Tibial artery (tissue), 4 donors: ENCODE measurements at regions not wholly inside any gene's neighbourhood (a gene's known extent, or its start where the extent isn't known, plus 50 kb on each side); places are given as distances from the start of the nearest gene placed in this dataset.
"Not testable (repeated sequence)": the region's sequence is repeated elsewhere in the genome, so short reads cannot be mapped to it uniquely, and the experiment has no call there.

ENCODE experiments used
- DNase-seq, 2 donors: peaks; one replicate each; pipeline ENCODE4 v3.0.0-alpha.2; 2019
- H3K27ac ChIP-seq, 2 donors: fragments of 200-600 bp; sonication (generic) in 1 of 2; 1 replicate in 1 of 2; 2 replicates in 1 of 2; pipeline ENCODE4 v1.5.1; 2018 to 2019; ENCODE audit warnings: mild to moderate bottlenecking in 1 of 2
- H3K27me3 ChIP-seq, 2 donors: fragments of 200-600 bp; sonication (generic) in 1 of 2; one replicate each; pipeline versions ENCODE4 v1.5.1 to v1.6.0; 2016 to 2019
- H3K36me3 ChIP-seq, 3 donors: fragments of 200-600 bp; sonication (generic) in 2 of 3; one replicate each; pipeline ENCODE4 v1.5.1; 2016 to 2019; ENCODE audit warnings: mild to moderate bottlenecking in 2 of 3
- H3K4me1 ChIP-seq, 4 donors: fragments of 200-600 bp; sonication (generic) in 2 of 4; 1 replicate in 3 of 4; 2 replicates in 1 of 4; pipeline ENCODE4 v1.5.1; 2016 to 2019
- H3K4me3 ChIP-seq, 2 donors: fragments of 200-600 bp; sonication (generic) in 1 of 2; 1 replicate in 1 of 2; 2 replicates in 1 of 2; pipeline ENCODE4 v1.5.1; 2018 to 2019; ENCODE audit warnings: mild to moderate bottlenecking in 2 of 2
- H3K9me3 ChIP-seq, 3 donors: fragments of 200-600 bp; sonication (generic) in 1 of 3; one replicate each; pipeline ENCODE4 v1.5.1; 2016 to 2019
- CTCF ChIP-seq, 2 experiments: fragments of 200-600 bp in 1 of 2; fragments of 450-650 bp in 1 of 2; IDR thresholded peaks; one replicate each; pipeline ENCODE4 v1.5.1; 2017 to 2019; ENCODE audit warnings: antibody characterized with exemption in 2 of 2, mild to moderate bottlenecking in 1 of 2, moderate library complexity in 1 of 2
- intact Hi-C: fragments of 100-400 bp; cut with DNase I; formaldehyde crosslinking; loops from one replicate; pipeline ENCODE4 v1.15.0; 2023; ENCODE audit warnings: low total_unique reads

GRCh38 chr11:44430140-44430539 lies 120.2 kb upstream of the ALX4 start:
- no peaks in the 10 kb centered on the region for H3K4me1 ChIP-seq
- no peaks in the 10 kb centered on the region for H3K36me3 ChIP-seq
- no peak overlapping the region for H3K27ac ChIP-seq
- DNase-seq = no peak
- no peaks in the 10 kb centered on the region for H3K9me3 ChIP-seq
- H3K27me3 ChIP-seq = peaks cover 0 to 34% of the 10 kb centered on the region in 2 donors
- no peak overlapping the region for H3K4me3 ChIP-seq
- no peak for TF ChIP-seq CTCF (IDR thresholded peaks at IDR 0.05)
- intact Hi-C loops = no loop called here

GRCh38 chr11:44434191-44434590 lies 124.3 kb upstream of the ALX4 start:
- H3K27me3 ChIP-seq = peaks cover 0 to 33% of the 10 kb centered on the region in 2 donors
- intact Hi-C loops = no loop called here
- H3K4me3 ChIP-seq = no peak overlapping the region
- H3K27ac ChIP-seq = no peak overlapping the region
- DNase-seq = no peak
- no peaks in the 10 kb centered on the region for H3K36me3 ChIP-seq
- no peaks in the 10 kb centered on the region for H3K9me3 ChIP-seq
- no peaks in the 10 kb centered on the region for H3K4me1 ChIP-seq
- no peak for TF ChIP-seq CTCF (IDR thresholded peaks at IDR 0.05)

- no peak for TF ChIP-seq CTCF (IDR thresholded peaks at IDR 0.05)
- Histone ChIP-seq H3K4me1 (no peaks in the 10 kb centered on the region), H3K27me3 (peaks cover 0 to 29% of the 10 kb centered on the region in 2 donors), H3K4me3 (no peak overlapping the region), H3K27ac (no peak overlapping the region), H3K36me3 (no peaks in the 10 kb centered on the region), H3K9me3 (peaks cover 0 to 4% (median 0%) of the 10 kb centered on the region in 3 donors)
- intact Hi-C loops = no loop called here
- no peak for DNase-seq
Observed at GRCh38 chr11:44437122-44437521, 127.2 kb upstream of the ALX4 start.

GRCh38 chr11:44442893-44443673 lies 122.4 kb upstream of the CD82 start:
- H3K27me3 ChIP-seq, intact Hi-C loops, H3K9me3 ChIP-seq, H3K4me3 ChIP-seq, H3K27ac ChIP-seq, H3K4me1 ChIP-seq, H3K36me3 ChIP-seq, DNase-seq: not testable (repeated sequence)

- intact Hi-C loops = no loop called here
- H3K27me3 ChIP-seq = peaks cover 0 to 10% of the 10 kb centered on the region in 2 donors
- no peak for TF ChIP-seq CTCF (IDR thresholded peaks at IDR 0.05)
- DNase-seq = no peak
- H3K9me3 ChIP-seq = peaks cover 0 to 4% (median 0%) of the 10 kb centered on the region in 3 donors
- no peak overlapping the region for H3K4me3 ChIP-seq
- no peaks in the 10 kb centered on the region for H3K4me1 ChIP-seq
- no peaks in the 10 kb centered on the region for H3K36me3 ChIP-seq
- H3K27ac ChIP-seq = no peak overlapping the region
Observed at GRCh38 chr11:44443836-44444769, 121.4 kb upstream of the CD82 start.
